Central memory CD4-positive, alpha-beta T cell (primary cell): ENCODE measurements at regions not wholly inside any gene's neighbourhood (a gene's known extent, or its start where the extent isn't known, plus 50 kb on each side); places are given as distances from the start of the nearest gene placed in this dataset.

Experiments
- DNase-seq: peaks from one replicate; pipeline ENCODE4 v3.0.0; 2022

- no peak for DNase-seq
Observed at GRCh38 chr16:17728196-17728595, 257.4 kb upstream of the XYLT1 start.

DNA sequence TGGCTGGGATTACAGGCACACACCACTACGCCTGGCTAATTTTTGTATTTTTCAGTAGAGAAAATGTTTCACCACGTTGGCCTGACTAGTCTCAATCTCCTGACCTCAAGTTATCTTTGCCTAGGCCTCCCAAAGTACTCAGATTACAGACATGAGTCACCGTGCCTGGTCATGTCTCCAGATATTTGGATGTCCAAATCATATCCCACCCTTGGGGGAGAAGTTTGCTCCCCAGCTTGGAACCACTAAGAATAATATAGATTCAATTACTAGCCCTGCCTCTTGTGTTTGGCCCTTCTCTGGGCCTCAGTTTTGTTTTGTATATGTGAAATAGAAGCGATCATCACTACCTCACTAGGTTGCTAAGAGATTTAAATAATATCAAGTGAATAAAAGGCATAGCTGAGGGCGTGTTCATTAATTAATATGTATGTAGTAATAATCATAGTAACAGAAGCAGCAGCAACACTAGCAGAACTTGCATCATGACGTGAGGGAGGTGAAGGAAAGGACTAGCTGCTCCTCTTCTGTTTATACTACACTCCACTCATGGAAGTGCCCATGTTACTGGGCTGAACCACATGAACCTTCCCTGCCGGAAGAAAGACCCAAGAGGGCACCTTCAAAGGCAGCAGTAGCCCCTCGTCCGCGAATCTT is 253.6 kb upstream of the XYLT1 start:
- no peak for DNase-seq

DNA sequence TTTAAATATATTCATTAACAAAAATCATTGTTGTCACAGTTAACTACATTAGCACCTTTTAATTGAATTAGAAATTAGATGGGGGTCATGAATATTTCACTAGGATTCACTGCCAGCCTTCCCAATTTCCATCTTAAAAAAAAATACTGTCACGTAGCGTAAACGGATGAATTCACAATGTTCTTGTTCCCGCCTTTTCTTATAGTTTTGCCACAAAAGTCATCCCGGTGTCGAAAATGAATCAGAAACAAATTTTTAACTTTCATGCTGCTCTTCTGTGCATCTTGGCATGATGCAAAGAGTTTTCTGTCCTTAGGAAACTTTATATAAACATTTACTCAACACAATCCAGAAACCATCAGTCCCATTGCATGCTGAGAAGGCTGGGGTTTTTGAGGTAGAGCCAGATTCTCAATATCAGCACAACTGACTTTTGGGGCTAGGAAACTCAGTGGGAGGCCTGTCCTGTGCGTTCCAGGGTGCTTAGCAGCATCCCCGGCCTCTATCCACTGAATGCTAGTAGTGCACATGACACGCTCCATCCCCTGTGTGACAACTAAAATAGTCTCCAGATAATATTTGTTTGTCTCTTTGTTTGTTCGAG is 252.9 kb upstream of the XYLT1 start:
- DNase-seq, result no peak

DNA sequence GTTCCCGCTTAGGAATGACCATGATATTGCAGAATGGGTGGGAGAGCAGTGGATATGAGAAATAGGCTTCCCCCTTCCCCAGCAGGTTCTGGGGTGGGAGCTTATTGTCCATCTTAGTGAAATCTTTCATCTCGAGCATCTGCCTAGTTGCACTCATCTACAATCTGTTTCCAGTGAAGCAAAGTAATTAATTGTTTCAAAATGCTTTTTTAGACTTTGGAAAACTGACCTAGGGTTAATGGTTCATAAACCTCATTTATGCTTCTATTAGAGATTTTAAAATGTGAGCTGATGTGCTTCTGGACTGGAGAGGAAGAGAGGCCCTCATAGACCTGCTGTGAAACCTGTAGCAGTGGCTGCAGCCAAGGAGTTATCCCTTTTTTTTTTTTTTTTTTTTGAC is 247.7 kb upstream of the XYLT1 start:
- DNase-seq, result no peak

DNA sequence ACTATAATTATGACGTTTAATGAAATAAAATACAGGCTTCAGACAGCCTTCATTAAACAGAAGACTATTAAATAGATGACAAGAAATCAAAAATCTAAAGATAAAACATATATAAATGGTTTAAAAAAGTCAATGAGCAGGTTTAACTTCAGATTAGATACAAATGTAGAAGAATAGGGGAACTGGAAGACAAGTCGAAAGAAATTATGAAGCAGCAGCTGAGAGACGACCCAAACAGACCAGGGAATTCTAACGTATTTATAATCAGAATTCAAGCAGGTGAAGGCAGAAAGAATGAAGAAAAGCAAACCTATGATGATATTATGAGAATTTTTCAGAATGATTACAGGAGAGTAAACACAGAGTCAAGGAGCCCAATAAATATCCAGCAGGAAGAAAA is 235.1 kb upstream of the XYLT1 start:
- no peak for DNase-seq

DNA sequence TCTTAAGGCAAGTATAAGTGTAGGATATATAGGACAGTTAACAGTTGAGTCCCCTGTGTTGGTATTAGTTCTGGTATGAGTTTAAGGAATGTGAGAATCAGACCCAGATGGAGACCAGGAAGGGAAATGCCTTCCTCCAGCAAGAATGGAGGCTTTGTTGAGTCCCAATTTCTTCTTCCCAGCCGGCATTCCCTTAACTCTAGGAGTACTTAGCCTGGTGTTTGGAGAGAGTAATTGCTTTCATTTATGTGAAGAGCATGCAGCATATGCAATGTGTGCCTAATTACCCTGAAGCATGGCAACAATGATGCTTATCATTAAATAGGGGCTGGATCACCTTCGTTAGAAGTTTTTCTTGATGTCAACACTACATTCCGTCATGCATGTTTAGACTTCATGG is 225.9 kb upstream of the XYLT1 start:
- DNase-seq, result no peak

DNA sequence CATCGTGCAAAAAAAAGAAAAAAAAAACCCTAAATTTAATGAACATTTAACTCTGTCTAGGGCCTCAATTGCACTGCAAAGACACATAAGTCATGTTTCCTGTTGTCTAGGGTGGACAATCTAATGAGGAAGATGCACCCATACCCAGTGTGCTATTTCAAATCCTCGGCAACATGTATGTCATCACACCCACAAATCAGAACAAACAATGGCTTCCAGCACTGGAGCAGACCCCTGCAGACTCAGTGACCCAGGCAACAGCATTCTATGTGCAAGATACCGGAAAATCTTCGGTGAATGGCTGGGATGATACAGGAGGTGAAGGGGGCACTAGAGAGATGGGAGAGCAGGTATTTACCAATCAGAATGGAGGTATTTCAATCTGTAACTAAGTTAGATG is 221.7 kb upstream of the XYLT1 start:
- DNase-seq, result no peak

DNA sequence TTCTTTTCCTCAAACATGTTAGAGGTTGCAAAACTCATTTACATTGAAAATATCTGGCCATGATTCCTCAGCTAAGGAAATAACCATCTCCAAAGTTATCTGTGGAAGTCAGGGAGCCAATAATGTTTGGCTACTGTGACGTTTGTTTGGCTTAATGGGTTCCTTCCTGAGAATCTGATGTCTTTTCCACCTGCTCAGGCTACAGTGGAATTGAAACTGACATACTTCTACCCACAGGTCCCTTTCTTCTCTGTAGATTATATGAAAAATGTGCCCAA is 221.1 kb upstream of the XYLT1 start:
- no peak for DNase-seq

DNA sequence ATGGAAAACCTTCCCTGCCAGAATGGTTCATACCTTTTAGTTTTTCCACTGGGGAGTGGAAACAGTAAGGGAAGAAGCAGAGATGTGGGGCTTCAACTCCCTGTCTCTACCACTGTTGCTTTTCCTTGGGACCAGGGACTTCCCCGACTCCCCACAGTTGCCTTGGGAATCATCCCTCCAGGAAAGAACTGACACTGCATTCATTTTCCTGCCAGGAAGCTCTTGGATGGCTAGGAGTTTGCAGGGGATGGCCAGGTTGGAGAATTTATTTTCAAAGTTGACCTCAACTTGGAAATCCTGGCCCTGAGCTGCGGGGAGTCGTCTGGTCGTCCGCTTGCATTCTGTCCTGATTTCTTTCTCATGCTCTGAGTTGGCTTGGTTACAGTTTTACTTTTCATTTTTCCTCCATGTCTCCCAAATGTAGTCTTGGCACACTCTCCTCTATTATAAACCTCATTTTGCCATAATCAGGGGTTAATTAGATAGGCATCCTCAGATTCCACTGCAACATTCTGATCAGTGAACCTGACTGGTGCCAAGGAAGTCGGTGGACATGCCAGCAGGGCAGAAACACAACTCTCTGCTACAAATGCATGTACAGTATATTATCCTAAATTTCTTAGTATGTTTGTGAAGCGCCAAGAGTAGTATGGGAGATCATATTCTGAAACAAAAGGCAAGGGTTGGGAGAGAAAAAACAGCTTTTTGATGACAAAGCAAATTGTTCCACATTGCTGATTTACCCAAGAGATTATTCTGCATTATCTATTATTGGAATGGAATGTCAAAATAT is 220.5 kb upstream of the XYLT1 start:
- DNase-seq, result no peak

DNA sequence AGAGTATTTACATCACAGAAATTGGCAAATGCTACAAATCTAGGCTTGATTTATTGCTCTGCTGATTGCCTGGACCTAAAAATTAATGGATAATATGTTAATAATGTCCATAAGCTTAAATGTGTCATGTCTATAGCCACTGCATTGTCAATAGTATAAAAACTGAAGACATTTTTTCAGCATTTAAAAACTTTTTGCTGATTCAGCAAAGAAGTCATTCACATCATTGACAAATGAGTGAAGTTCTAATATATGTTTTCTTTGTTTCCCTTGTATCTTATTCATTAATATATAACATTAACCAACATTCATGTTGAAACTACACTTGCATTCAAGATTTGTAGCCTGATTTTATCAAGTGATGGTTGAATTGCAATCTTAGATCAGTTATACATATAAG is 214.7 kb upstream of the XYLT1 start:
- no peak for DNase-seq

DNA sequence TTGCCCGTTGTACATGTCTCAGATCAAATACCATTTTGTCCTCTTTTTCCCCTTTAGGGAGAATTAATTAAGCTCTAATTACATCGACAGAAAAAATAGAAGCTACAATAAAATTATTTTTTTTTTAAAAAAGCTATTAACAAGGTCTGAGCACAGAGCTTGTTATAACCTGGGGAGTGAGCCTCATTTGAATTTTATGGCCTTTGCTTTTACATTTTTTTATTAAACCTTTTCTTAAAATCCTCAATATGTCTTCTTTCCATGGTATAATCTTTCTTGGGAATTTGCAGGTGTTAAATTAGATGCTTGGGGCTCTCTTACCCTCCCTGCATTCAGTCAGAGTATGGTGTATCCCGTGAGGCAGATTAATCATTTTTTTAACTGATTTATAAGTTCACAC is 212.5 kb upstream of the XYLT1 start:
- no peak for DNase-seq

DNA sequence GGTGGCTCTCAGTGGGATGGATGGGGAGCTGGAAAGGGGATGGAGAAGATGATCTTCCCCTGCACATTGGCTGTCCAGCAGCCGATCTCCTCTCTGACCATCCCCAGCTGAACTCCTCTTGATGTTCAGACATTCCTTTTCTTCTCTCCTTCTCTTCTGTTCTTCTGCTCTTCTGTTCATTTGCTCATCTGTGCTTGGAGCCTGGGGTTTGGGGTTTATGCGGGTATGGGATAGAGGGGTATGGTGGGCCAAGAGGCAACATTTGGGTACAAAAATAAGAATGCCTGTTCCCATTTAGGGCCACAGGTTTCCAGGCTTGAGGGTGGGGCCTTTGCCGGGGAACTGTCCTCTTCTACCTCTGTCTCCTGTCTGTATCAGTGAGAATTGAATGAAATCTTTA is 205.4 kb upstream of the XYLT1 start:
- DNase-seq, result no peak

DNA sequence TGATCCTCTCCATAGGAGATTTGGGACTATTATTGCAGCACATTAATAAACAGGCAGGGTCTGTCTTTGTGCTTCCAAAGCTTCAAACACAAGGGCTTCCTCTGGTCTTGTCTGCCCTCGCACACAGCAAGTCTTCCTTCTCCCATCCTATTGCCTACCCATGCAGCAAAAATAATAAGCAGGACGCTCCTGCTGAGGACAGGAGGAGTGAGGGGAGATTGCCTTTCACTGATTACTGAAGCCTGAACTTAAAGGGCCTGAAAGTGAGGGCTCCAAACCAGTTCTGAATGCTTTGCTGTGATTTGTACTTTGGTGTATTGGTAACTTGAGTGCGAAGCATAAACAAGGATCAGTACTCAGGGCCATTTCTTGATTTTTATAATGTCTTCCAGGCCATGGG is 197.6 kb upstream of the XYLT1 start:
- no peak for DNase-seq

- DNase-seq, result no peak
Observed at GRCh38 chr16:17666293-17666692, 195.5 kb upstream of the XYLT1 start.

- DNase-seq, result no peak
Observed at GRCh38 chr16:17658881-17659280, 188.1 kb upstream of the XYLT1 start.

DNA sequence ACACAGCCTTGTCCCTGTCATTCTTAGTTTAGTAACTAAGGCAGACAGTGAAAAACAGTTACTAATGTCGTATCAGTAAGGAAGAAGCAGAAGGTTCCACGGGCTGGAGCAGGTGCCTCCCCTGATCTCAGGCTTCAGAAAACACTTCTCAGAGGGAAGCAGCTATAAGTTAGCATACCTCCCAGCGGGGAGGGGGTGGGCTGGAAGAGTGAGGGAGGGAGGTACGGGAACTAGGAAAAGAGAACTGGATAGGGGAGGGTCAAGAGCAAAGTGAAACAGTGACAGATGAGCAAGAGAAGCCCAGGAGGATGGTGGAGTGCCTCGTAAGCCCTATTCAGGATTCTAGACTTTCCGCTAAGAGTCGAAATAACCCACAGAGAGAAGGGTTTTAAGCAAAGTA is 186.3 kb upstream of the XYLT1 start:
- DNase-seq, result no peak

DNA sequence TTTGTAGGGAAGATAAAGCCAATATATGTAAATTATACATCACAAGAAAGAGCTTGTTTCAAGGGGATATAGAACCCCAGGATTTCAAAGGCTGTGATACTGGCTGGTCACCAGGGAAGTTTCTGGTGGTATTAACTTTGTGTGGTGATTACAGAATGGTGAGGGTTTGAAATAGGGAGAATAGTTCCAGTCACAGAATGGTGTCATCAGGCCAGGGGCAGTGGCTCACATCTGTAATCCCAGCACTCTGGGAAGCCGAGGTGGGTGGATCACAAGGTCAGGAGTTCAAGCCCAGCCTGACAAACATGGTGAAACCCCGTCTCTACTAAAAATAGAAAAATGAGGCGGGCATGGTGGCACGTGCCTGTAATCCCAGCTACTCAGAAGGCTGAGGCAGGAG is 183.8 kb upstream of the XYLT1 start:
- DNase-seq, result no peak

DNA sequence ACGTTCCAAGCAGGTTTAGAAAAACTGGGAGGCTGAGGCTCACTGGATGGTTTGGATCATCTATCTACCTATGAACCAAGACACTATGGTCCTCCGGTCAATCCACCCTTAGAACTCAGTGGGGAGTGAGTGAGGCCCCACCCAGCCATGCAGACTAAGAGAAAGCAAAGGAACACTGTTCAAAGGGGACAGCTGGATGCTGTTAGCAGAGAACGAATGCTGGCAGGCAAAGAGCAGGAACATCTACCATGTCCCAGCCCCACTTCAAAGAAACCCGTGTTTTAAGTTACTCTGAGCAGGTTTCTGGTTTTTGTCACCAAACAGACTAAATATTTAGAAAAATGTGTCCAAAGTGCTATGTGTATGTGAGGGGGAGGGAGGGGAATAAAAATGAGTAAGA is 183.4 kb upstream of the XYLT1 start:
- DNase-seq, result no peak

GRCh38 chr16:17647879-17648872 is 177.4 kb upstream of the XYLT1 start:
- no peak for DNase-seq

GRCh38 chr16:17643935-17644334 is 173.2 kb upstream of the XYLT1 start:
- no peak for DNase-seq

DNA sequence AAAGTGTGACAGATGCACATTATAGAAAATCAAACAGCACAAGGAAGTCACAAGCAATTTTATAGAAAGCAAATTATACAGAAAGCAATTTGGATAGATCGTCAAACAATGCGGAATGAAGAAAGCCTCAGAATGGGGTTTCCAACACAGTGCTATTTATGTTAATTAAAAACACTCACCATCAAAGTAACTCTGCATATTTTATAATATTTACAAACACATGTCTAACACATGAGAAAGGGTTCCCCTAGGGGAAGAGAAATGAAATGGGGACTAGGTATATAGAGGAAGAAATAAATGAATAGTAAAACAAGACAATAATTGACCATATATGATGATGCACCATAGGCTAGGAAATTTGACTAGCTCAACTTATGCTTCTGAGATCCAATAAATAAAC is 171.2 kb upstream of the XYLT1 start:
- DNase-seq, result no peak

DNA sequence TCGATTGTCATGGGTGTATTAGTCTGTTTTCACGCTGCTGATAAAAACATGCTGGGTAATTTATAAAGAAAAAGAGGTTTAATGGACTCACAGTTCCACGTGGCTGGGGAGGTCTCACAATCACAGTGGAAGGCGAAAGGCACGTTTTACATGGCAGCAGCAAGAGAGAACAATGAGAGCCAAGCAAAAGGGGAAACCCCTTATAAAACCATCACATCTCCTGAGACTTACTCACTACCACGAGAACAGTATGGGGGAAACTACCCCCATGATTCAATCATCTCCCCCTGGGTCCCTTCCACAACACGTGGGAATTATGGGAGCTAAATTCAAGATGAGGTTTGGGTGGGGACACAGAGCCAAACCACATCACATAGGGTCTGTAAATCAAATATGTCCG is 167.4 kb upstream of the XYLT1 start:
- DNase-seq, result no peak

DNA sequence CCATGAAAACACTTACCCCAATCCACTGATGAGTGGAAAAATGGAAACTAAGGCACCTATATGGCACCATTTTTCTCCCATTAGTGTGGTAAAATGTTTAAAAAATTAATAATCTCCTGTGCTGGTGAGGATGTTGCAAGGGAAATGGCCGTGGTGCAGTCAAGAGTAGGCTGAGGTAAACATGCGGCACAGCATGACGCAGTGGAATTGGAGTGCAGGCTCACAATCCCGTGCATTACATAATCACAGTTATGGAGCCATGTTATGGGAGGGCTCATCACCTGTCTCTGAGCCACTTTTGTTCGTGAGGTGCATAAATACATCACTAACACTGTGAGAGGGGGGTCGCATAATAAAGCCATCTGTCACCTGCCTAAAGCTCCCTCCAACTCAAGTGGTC is 164.4 kb upstream of the XYLT1 start:
- DNase-seq, result no peak
